HL-60 (cell line): ENCODE measurements at regions not wholly inside any gene's neighbourhood (a gene's known extent, or its start where the extent isn't known, plus 50 kb on each side); places are given as distances from the start of the nearest gene placed in this dataset.

Experiments used
- DNase-seq, 2 experiments: peaks; one replicate each; pipeline ENCODE4 v3.0.0-alpha.2; 2010 to 2020; ENCODE audit warnings: low read depth in 1 of 2, low spot score in 1 of 2
- H3K27ac ChIP-seq: fragments of 250-450 bp; sonication (Bioruptor Pico); replicated peaks from 2 replicates; pipeline ENCODE4 v1.5.1; 2020; ENCODE audit warnings: mild to moderate bottlenecking, moderate library complexity
- H3K27me3 ChIP-seq: fragments of 250-450 bp; sonication (Bioruptor Pico); 2 replicates; pipeline ENCODE4 v1.5.1; 2021; ENCODE audit warnings: mild to moderate bottlenecking, moderate library complexity; ENCODE audit not compliant: insufficient read depth, poor library complexity, severe bottlenecking
- H3K4me3 ChIP-seq: replicated peaks from 2 replicates; pipeline ENCODE4 v1.5.1; 2011; ENCODE audit warnings: mild to moderate bottlenecking, control low read depth, low read length; ENCODE audit not compliant: insufficient read depth
- CTCF ChIP-seq: IDR thresholded peaks from one replicate; pipeline ENCODE4 v1.5.1; 2011; ENCODE audit warnings: low read length, control low read depth, inconsistent platforms; ENCODE audit not compliant: insufficient read depth
- GABPA ChIP-seq: IDR thresholded peaks from 2 replicates; pipeline ENCODE4 v1.6.1; 2012; ENCODE audit warnings: low read depth
- POLR2AphosphoS5 ChIP-seq: IDR thresholded peaks from 2 replicates; pipeline ENCODE4 v1.6.1; 2012; ENCODE audit warnings: low read depth
- REST ChIP-seq: IDR thresholded peaks from 2 replicates; pipeline ENCODE4 v1.6.1; 2012; ENCODE audit warnings: low read depth; ENCODE audit not compliant: insufficient replicate concordance
- SPI1 ChIP-seq: IDR thresholded peaks from 2 replicates; pipeline ENCODE4 v1.6.1; 2012; ENCODE audit warnings: low read depth, mild to moderate bottlenecking, borderline replicate concordance

GRCh38 chr6:105494688-105495087, 91.8 kb upstream of the PREP start:
- no peaks in the 10 kb centered on the region for H3K27me3 ChIP-seq
- no peak overlapping the region for H3K27ac ChIP-seq
- no peak overlapping the region for H3K4me3 ChIP-seq
- no peak for DNase-seq
- TF ChIP-seq POLR2AphosphoS5, result no peak
- no peak for TF ChIP-seq SPI1
- TF ChIP-seq CTCF, result no peak
- no peak for TF ChIP-seq GABPA
- no peak for TF ChIP-seq REST

- Histone ChIP-seq H3K4me3 (no peak overlapping the region), H3K27ac (no peak overlapping the region), H3K27me3 (no peaks in the 10 kb centered on the region)
- DNase-seq, result no peak
- no peak for TF ChIP-seq CTCF
- no peak for TF ChIP-seq REST
- TF ChIP-seq SPI1, result no peak
Observed at GRCh38 chr6:105493736-105494135, 90.9 kb upstream of the PREP start.

- TF ChIP-seq POLR2AphosphoS5, result no peak
- no peak for TF ChIP-seq SPI1
- TF ChIP-seq REST, result no peak
- no peak for TF ChIP-seq CTCF
- no peak for TF ChIP-seq GABPA
- H3K4me3 ChIP-seq, result no peak overlapping the region
- no peak for DNase-seq
- H3K27me3 ChIP-seq, result no peaks in the 10 kb centered on the region
- H3K27ac ChIP-seq, result no peak overlapping the region
Observed at GRCh38 chr6:105492706-105493673, 90.1 kb upstream of the PREP start.
